ENCODE measurements at regions not wholly inside any gene's neighbourhood (a gene's known extent, or its start where the extent isn't known, plus 50 kb on each side); places are given as distances from the start of the nearest gene placed in this dataset.
A peak's percentile ranks its signal among the peaks of the same experiment; 100 is the strongest.

- TF ChIP-seq ZFP41 (CRISPR knock-in tag; IDR thresholded peaks at IDR 0.05; ENCODE audit: borderline replicate concordance) = no peak
- no peak for TF ChIP-seq HIC2 (CRISPR knock-in tag; IDR thresholded peaks at IDR 0.05; ENCODE audit: low read depth)
- TF ChIP-seq ATF4 (CRISPR knock-in tag; IDR thresholded peaks at IDR 0.05) = 0 out of 4 replicates have a peak, but pooled peaks of 1 of the 2 experiments have one; percentile 17
- TF ChIP-seq ZNF558 (CRISPR knock-in tag; IDR thresholded peaks at IDR 0.05; ENCODE audit: borderline replicate concordance) = no peak
- TF ChIP-seq ISX (CRISPR knock-in tag; conservative IDR thresholded peaks at IDR 0.05) = no peak
- TF ChIP-seq HINFP (CRISPR knock-in tag; IDR thresholded peaks at IDR 0.05; ENCODE audit: low read depth) = no peak
- TF ChIP-seq ZNF850 (CRISPR knock-in tag; conservative IDR thresholded peaks at IDR 0.05) = no peak
- TF ChIP-seq CREB1 (IDR thresholded peaks at IDR 0.05) = no peak
- TF ChIP-seq CREB1 (CRISPR knock-in tag; IDR thresholded peaks at IDR 0.05) = peak; percentile 27; the same call in 1 of the 2 replicates
- no peak for TF ChIP-seq ZNF10 (CRISPR knock-in tag; IDR thresholded peaks at IDR 0.05; ENCODE audit: borderline replicate concordance, low read depth)
- TF ChIP-seq MEIS2 (CRISPR knock-in tag; IDR thresholded peaks at IDR 0.05) = no peak
- TF ChIP-seq MTF2 (CRISPR knock-in tag; IDR thresholded peaks at IDR 0.05; ENCODE audit: borderline replicate concordance) = no peak
- no peak for TF ChIP-seq ZNF878 (CRISPR knock-in tag; IDR thresholded peaks at IDR 0.05)
- no peak for TF ChIP-seq FOXA1 (IDR thresholded peaks at IDR 0.05)
- TF ChIP-seq FOXA1 (CRISPR knock-in tag; IDR thresholded peaks at IDR 0.05) = peak; percentile 46
- no peak for TF ChIP-seq YEATS2 (CRISPR knock-in tag; IDR thresholded peaks at IDR 0.05; ENCODE audit: borderline replicate concordance)
- no peak for TF ChIP-seq ATF7 (IDR thresholded peaks at IDR 0.05)
- no peak for TF ChIP-seq ATF7 (CRISPR knock-in tag; IDR thresholded peaks at IDR 0.05)
- TF ChIP-seq ZNF660 (CRISPR knock-in tag; IDR thresholded peaks at IDR 0.05; ENCODE audit: borderline replicate concordance, low read depth) = no peak
- no peak for TF ChIP-seq ZNF18 (CRISPR knock-in tag; IDR thresholded peaks at IDR 0.05; ENCODE audit: insufficient replicate concordance)
Measured at GRCh38 chr7:142587578-142588191, 161.6 kb upstream of the PRSS1 start (continued).
